ENCODE measurements at regions not wholly inside any gene's neighbourhood (a gene's known extent, or its start where the extent isn't known, plus 50 kb on each side); places are given as distances from the start of the nearest gene placed in this dataset.

DNA sequence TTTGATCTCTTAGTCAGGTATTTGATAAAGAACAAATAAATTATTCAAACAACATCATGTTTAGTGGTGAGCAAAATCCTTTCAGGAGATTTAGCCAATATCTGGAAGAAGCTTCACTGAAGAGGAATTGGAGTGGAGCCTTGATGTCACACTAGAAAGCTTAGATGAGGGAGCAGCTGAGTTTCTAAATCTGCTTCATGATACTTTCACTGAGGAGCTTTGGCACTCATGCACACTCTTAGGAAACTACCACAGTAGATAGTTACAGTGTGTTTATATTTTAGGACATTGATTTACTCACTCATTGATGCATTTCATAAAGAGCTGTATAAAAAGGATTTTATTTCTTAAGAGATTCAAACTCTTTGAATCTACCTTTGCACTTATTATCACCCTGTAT is 366.2 kb upstream of the BTBD3 start:
- DNase-seq: no peak

GRCh38 chr20:11553603-11554002 is 364.1 kb upstream of the BTBD3 start:
- DNase-seq: no peak

DNA sequence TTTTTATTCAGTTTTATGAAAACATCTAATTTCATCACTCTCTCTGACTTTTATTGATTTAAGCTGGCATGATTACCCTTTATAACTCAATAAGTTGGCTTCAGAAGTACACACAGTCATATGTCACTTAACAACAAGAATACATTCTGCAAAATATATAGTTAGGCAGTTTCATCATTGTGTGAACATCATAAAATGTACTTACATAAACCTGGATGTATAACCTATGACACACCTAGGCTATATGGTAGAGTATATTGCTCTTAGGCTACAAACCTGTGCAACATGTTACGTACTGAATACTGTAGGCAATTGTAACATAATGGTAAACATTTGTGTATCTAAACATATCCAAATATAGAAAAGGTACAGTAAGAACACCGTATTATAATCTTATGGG is 362.2 kb upstream of the BTBD3 start:
- DNase-seq: no peak

- no peak for DNase-seq
Measured at GRCh38 chr20:11556410-11556809, 361.3 kb upstream of the BTBD3 start.

- no peak for DNase-seq
Measured at GRCh38 chr20:11564491-11564890, 353.2 kb upstream of the BTBD3 start.

- no peak for DNase-seq
Measured at GRCh38 chr20:11569163-11569562, 348.5 kb upstream of the BTBD3 start.

DNA sequence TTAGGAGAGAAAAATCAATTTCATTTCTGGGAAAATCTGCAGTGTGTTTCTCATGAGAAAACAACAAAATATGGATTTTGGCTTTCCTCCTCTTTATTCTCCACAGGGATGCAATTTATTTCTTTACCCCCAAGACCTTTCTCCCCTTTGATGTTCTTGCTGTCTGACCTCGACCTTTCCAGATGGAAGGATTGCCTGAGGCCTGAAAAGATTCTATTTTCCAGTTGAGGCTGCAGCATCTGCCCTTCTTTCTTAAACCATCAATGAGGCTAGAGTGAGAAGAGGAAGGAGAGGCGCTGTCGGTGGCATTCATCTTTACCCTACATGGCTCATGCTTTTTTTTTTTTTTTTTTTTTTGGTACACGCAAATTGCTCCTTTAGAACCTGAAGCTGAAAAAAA is 344.2 kb upstream of the BTBD3 start:
- DNase-seq: no peak

GRCh38 chr20:11581271-11581670 is 336.4 kb upstream of the BTBD3 start:
- no peak for DNase-seq

DNA sequence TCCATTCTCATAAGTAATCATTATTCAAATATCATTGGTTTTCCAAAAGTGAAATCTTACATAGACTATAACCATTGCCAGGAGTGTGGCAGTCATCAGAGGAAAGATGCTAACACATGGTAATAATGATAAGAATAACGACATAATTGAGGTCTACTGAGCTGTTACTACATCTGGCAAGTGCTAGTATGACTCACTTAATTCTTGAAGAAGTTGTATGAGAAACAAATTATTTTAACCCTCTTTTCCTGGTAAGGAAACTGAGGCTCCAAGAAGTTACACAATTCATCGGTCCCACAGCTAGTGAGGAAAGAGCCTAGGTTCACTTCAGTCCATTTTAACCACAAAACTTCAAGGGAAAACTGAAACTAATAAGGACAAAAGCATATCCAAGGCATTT is 335.6 kb upstream of the BTBD3 start:
- no peak for DNase-seq

GRCh38 chr20:11585752-11586352 is 331.8 kb upstream of the BTBD3 start:
- no peak for DNase-seq

DNA sequence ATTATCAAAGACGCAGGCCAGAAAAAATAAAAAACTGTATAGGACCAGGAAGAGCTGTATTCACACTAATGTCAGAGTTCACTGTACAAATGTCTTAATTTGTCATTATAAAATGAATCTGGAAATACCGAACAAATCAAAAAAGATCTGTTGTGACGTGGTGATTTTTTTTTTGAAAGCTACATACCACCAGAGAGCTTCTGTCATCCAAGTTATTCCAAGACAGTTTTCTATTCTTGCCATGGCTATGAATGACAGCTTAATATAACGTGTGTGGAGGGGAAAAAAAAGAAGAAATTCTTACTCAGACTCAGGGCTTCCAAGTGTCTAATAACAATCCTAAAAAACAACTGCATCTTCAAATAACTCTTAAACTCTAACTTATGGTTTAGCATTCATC is 328.8 kb upstream of the BTBD3 start:
- no peak for DNase-seq

- DNase-seq: no peak
Measured at GRCh38 chr20:11591965-11592364, 325.7 kb upstream of the BTBD3 start.

- no peak for DNase-seq
Measured at GRCh38 chr20:11604339-11604738, 313.4 kb upstream of the BTBD3 start.

DNA sequence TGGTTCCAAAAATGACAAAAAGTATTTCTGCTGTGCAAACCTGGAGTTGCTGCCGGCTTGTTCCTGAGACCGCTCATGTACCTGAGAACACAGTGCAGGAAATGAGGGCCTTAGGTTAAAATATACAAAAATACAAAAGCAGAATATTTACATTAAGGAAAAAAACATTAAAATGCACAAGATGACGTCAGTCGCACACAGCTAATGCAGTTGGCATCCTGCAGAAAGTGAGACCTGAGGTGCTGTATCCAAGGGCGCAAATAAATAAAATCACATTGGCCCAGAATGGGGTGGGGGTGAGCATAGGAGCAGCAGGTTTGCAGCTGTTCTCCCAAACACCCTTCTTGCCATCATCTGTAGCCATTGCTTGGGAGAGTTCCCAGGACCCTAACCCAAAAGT is 310.6 kb upstream of the BTBD3 start:
- no peak for DNase-seq

GRCh38 chr20:11608736-11609135 is 309.0 kb upstream of the BTBD3 start:
- no peak for DNase-seq

DNA sequence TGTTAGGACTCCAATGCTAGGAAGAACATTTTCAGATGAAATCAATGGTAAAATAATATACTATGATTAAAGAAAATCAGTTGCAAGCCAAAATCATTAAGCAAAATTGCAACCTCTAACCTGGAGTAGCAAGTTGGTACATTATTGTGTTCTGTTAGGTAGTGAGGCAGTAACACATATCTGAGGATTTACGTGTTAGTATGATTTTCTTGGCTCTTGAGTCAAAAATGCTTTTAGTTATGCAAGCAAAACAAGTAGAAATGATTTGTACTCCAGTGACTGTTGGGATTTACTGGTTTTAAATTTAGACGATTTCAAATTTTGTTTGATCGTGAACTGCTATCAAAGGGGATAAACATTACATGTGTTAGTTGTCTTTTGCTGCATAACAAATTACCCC is 293.0 kb upstream of the BTBD3 start:
- no peak for DNase-seq

DNA sequence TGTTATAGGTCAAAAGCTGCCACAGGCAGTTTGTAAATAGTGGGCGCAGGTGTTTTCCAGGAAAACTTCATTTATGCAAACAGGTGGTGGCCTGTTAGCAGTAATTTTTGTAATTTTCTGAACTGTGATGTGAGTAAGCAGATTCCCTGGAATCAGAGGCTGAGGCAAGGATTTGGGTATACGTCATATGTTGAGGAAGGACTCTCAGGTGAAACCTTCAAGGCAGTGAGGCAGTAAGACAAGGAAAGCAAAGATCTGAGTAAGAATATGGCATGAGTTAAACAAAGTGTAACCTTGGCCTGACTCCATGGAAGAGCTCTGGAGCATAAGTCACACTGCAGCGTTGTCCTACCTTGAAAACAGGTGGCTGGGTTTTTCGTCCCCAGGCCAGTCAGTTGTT is 291.1 kb upstream of the BTBD3 start:
- DNase-seq: no peak

GRCh38 chr20:11642866-11643265 is 274.8 kb upstream of the BTBD3 start:
- DNase-seq: no peak

GRCh38 chr20:11646359-11646758 is 271.3 kb upstream of the BTBD3 start:
- DNase-seq: no peak

DNA sequence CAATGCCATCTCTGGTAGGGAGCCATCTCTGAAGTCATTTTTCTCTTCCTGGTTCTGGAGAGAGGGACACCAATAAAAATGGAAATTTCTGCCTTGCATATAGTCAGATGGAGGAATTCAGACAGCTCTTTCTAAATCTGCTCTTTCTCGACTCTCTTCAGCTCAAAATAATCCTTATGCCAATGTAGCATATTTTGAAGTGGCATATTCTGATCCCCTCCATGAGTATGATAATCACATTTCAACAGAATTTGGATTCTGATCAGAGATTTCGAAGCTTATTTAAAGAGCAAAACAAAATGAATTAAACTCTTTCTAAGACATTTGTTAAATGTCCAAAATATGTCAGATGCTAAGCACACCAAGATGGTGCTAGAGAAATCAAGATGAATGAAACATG is 267.1 kb upstream of the BTBD3 start:
- no peak for DNase-seq

DNA sequence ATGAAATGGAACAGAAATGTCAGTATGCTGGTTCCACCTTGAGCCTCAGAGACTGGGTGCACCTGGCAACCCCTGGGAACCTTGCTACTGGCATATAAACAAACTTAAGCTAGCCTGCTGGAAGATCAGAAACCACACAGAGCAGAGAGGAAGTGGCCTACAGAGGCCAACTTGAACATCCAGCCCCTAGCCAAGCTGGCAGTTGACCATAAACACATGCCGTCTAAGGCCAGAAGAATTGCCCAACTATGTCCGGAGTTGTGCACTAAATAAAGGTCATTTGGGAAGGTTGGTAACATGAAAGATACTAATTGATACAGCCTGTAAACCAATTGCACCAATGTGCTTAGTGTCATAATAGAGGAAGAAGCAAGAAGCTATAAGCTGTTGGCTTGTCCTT is 266.6 kb upstream of the BTBD3 start:
- no peak for DNase-seq

DNA sequence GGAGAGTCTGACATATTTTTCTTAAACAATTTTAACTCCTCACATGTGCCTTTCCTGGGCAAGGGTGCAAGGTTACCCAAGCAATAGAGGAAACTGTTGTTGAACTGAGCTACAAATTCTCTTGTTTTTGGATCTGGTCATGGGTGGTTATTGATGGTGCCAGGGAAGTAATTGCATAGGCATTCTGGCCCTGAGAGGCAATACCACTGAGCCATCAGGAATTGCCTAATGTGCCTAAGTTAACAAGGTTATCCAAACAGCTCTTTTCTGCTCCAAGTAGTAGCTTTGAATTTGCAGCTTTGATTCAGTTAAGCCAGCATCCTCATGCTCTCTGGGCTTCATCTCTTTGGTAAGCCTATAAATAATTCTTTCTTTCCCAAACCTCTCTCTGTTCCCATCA is 266.0 kb upstream of the BTBD3 start:
- DNase-seq: no peak

DNA sequence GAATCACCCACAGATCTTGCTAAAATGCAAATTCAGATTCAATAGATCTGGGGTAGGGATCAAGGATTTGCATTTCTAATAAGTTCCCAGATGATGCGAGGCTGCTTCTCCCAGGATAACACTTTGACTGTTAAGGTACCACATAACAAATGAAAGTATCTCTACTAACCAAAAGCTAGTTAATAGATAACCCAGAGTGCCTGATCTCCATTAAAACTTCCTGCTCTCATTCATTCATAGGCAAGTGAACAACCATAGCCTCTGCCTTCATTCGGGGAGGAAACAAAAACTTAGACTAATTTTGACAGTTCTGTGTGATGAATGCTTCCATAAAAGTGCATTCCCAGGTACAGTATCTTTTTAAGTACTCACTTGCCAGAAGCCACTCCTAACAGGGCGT is 265.6 kb upstream of the BTBD3 start:
- DNase-seq: no peak

- no peak for DNase-seq
Measured at GRCh38 chr20:11654766-11655165, 262.9 kb upstream of the BTBD3 start.

DNA sequence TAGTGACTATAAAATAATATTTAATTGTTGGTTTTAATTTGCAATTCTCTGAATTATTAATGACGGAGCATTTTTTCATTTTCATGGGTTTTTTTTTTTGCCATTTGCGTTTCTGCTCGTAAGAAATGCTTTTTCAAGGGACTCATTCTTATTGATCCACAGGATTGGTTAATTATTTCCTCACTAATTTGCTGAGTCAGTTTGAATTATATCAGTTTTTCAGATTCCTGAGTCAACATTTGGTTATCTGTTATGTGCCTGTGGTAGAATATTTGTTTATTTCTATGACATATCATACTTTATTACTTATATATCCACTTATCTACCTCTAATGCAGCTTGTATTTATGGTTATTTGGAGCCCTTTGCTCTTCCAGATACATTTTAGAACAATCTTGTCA is 257.0 kb upstream of the BTBD3 start:
- no peak for DNase-seq

DNA sequence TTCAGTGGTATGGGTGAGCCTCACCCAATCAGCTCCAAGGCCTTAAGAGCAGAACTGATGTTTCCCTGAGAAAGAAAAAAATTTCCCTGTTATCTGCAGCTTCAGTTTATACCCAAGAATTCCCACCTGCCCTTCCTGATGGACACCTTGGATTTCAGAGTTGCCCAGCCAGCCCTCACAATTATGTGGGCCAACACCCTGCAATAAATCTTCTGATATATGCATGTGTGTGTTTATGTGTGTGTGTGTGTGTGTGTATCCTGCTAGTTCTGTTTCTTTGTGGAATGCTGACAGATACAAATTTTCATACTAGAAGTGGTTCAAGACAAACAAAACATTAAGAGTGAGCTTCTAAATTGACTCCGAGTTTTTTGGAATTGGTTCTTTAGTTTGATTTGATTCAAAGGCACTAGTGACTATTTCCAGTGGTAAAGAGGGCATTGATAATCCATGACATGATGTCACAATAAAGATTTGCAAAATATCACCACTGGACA is 246.6 kb upstream of the BTBD3 start:
- no peak for DNase-seq
